Activated CD4-positive, CD25-positive, alpha-beta regulatory T cell (primary cell): ENCODE measurements at regions not wholly inside any gene's neighbourhood (a gene's known extent, or its start where the extent isn't known, plus 50 kb on each side); places are given as distances from the start of the nearest gene placed in this dataset.

Source experiments
- DNase-seq, 4 experiments: peaks; one replicate each; lab custom pipeline; 2025; lab: John Stamatoyannopoulos, UW

GRCh38 chr3:40817017-40817416 lies 292.3 kb downstream of the ZNF621 start:
- no peak for DNase-seq

GRCh38 chr3:40821315-40821714 lies 296.6 kb downstream of the ZNF621 start:
- no peak for DNase-seq

- no peak for DNase-seq
These were observed 302.5 kb downstream of the ZNF621 start for GRCh38 chr3:40827226-40827625.

- DNase-seq: no peak
These were observed 303.4 kb downstream of the ZNF621 start for GRCh38 chr3:40827942-40828688.

- DNase-seq: no peak
These were observed 304.1 kb downstream of the ZNF621 start for GRCh38 chr3:40828741-40829415.

- DNase-seq: no peak
These were observed 305.1 kb downstream of the ZNF621 start for GRCh38 chr3:40829876-40830275.

GRCh38 chr3:40837300-40837699 lies 312.5 kb downstream of the ZNF621 start:
- no peak for DNase-seq

GRCh38 chr3:40841131-40841530 lies 316.4 kb downstream of the ZNF621 start:
- DNase-seq: no peak

GRCh38 chr3:40841570-40842109 lies 316.9 kb downstream of the ZNF621 start:
- DNase-seq: no peak

GRCh38 chr3:40842714-40843113 lies 318.0 kb downstream of the ZNF621 start:
- DNase-seq: no peak

GRCh38 chr3:40843208-40843624 lies 318.5 kb downstream of the ZNF621 start:
- no peak for DNase-seq

- DNase-seq: no peak
These were observed 319.2 kb downstream of the ZNF621 start for GRCh38 chr3:40843851-40844548.

GRCh38 chr3:40844896-40845295 lies 320.1 kb downstream of the ZNF621 start:
- DNase-seq: no peak

- no peak for DNase-seq
These were observed 320.7 kb downstream of the ZNF621 start for GRCh38 chr3:40845447-40845846.

GRCh38 chr3:40845916-40846315 lies 321.2 kb downstream of the ZNF621 start:
- DNase-seq: no peak

- no peak for DNase-seq
These were observed 321.7 kb downstream of the ZNF621 start for GRCh38 chr3:40846451-40846850.

- no peak for DNase-seq
These were observed 322.8 kb downstream of the ZNF621 start for GRCh38 chr3:40847551-40847992.

GRCh38 chr3:40848421-40848820 lies 323.7 kb downstream of the ZNF621 start:
- no peak for DNase-seq

GRCh38 chr3:40850861-40851260 lies 326.1 kb downstream of the ZNF621 start:
- no peak for DNase-seq

- DNase-seq: no peak
These were observed 327.1 kb downstream of the ZNF621 start for GRCh38 chr3:40851836-40852235.

- DNase-seq: no peak
These were observed 328.0 kb downstream of the ZNF621 start for GRCh38 chr3:40852712-40853111.

- no peak for DNase-seq
These were observed 328.7 kb downstream of the ZNF621 start for GRCh38 chr3:40853474-40853873.

- DNase-seq: no peak
These were observed 331.1 kb downstream of the ZNF621 start for GRCh38 chr3:40855871-40856270.
